ENCODE measurements at regions not wholly inside any gene's neighbourhood (a gene's known extent, or its start where the extent isn't known, plus 50 kb on each side); places are given as distances from the start of the nearest gene placed in this dataset.

GRCh38 chr1:239682960-239683359, 296.6 kb downstream of the CHRM3 start:
- Histone ChIP-seq H3K4me1 (ENCODE audit: insufficient read depth) (no peaks in the 10 kb centered on the region), H3K27ac (no peak overlapping the region), H3K4me3 (no peak overlapping the region), H3K9me3 (no peaks in the 10 kb centered on the region), H3K36me3 (no peaks in the 10 kb centered on the region), H3K27me3 (no peaks in the 10 kb centered on the region)
- TF ChIP-seq CTCF (IDR thresholded peaks at IDR 0.05): no peak
- no peak for TF ChIP-seq POLR2A (IDR thresholded peaks at IDR 0.05)
- no peak for TF ChIP-seq EP300 (IDR thresholded peaks at IDR 0.05)
- DNase-seq: no peak
- WGBS, 3 donors: 83 to 95% (median 87%) methylated on average over 2 of the region's 2 CpGs
- intact Hi-C loops (cut with DNase I): no loop called here

- 84 to 93% (median 90%) methylated on average over 2 of the region's 2 CpGs for WGBS, 3 donors
- no peak for DNase-seq
- intact Hi-C loops (cut with DNase I): no loop called here
These were observed 300.0 kb downstream of the CHRM3 start for GRCh38 chr1:239686386-239686785.

GRCh38 chr1:239696317-239696716, 309.9 kb downstream of the CHRM3 start:
- WGBS, 3 donors: 96 to 99% (median 98%) methylated on average over 2 of the region's 2 CpGs
- H3K36me3 ChIP-seq: peaks cover 3% of the 10 kb centered on the region
- no peak overlapping the region for H3K27ac ChIP-seq
- TF ChIP-seq CTCF (IDR thresholded peaks at IDR 0.05) (no peak), POLR2A (IDR thresholded peaks at IDR 0.05) (no peak), EP300 (IDR thresholded peaks at IDR 0.05) (no peak)
- H3K27me3 ChIP-seq: no peaks in the 10 kb centered on the region
- no peaks in the 10 kb centered on the region for H3K4me1 ChIP-seq (ENCODE audit: insufficient read depth)
- no peaks in the 10 kb centered on the region for H3K9me3 ChIP-seq
- intact Hi-C loops (cut with DNase I): no loop called here
- H3K4me3 ChIP-seq: no peak overlapping the region
- no peak for DNase-seq

More at GRCh38 chr1:239686386-239686785, 300.0 kb downstream of the CHRM3 start:
- TF ChIP-seq EP300 (IDR thresholded peaks at IDR 0.05) (no peak), POLR2A (IDR thresholded peaks at IDR 0.05) (no peak), CTCF (IDR thresholded peaks at IDR 0.05) (no peak)
- no peaks in the 10 kb centered on the region for H3K27me3 ChIP-seq
- H3K9me3 ChIP-seq: no peaks in the 10 kb centered on the region
- no peak overlapping the region for H3K4me3 ChIP-seq
- peaks cover 1% of the 10 kb centered on the region for H3K4me1 ChIP-seq (ENCODE audit: insufficient read depth)
- no peaks in the 10 kb centered on the region for H3K36me3 ChIP-seq
- no peak overlapping the region for H3K27ac ChIP-seq

- Histone ChIP-seq H3K36me3 (no peaks in the 10 kb centered on the region), H3K27me3 (no peaks in the 10 kb centered on the region), H3K27ac (no peak overlapping the region), H3K4me1 (ENCODE audit: insufficient read depth) (no peaks in the 10 kb centered on the region), H3K9me3 (no peaks in the 10 kb centered on the region), H3K4me3 (no peak overlapping the region)
- WGBS, 3 donors: 63 to 74% (median 71%) methylated on average over 6 of the region's 6 CpGs
- DNase-seq: no peak
- intact Hi-C loops (cut with DNase I): no loop called here
- TF ChIP-seq POLR2A (IDR thresholded peaks at IDR 0.05): no peak
- TF ChIP-seq CTCF (IDR thresholded peaks at IDR 0.05): no peak
- TF ChIP-seq EP300 (IDR thresholded peaks at IDR 0.05): no peak
These were observed 314.3 kb downstream of the CHRM3 start for GRCh38 chr1:239700667-239701066.

- DNase-seq: no peak
- Histone ChIP-seq H3K9me3 (no peaks in the 10 kb centered on the region), H3K36me3 (no peaks in the 10 kb centered on the region), H3K4me1 (ENCODE audit: insufficient read depth) (no peaks in the 10 kb centered on the region), H3K27me3 (no peaks in the 10 kb centered on the region), H3K27ac (no peak overlapping the region), H3K4me3 (no peak overlapping the region)
- TF ChIP-seq EP300 (IDR thresholded peaks at IDR 0.05) (no peak), CTCF (IDR thresholded peaks at IDR 0.05) (no peak), POLR2A (IDR thresholded peaks at IDR 0.05) (no peak)
- WGBS, 3 donors: 65 to 68% (median 67%) methylated on average over 2 of the region's 2 CpGs
- intact Hi-C loops (cut with DNase I): no loop called here
These were observed 316.7 kb downstream of the CHRM3 start for GRCh38 chr1:239703075-239703474.

Measured in ovary (tissue), 7 donors.